Heart right ventricle (tissue), 16 donors: ENCODE measurements at regions not wholly inside any gene's neighbourhood (a gene's known extent, or its start where the extent isn't known, plus 50 kb on each side); places are given as distances from the start of the nearest gene placed in this dataset.

Experiments
- ATAC-seq, 8 donors: fragments of 200-7000 bp; cut with Tn5 transposase; one replicate each; pipeline ENCODE4 v1.9.1; 2020; ENCODE audit warnings: mild to moderate bottlenecking in 8 of 8, moderate library complexity in 8 of 8, moderate number of reproducible peaks in 1 of 8
- DNase-seq, 2 donors: peaks; one replicate each; pipeline ENCODE4 v3.0.0-alpha.2; 2020
- H3K27ac ChIP-seq, 10 donors: fragments of 200-600 bp; sonication (generic) in 2 of 10; one replicate each; pipeline versions ENCODE4 v1.5.0 to v1.8.0; 2020 to 2022; ENCODE audit warnings: mild to moderate bottlenecking in 3 of 10
- H3K27me3 ChIP-seq, 7 donors: fragments of 200-600 bp; one replicate each; pipeline ENCODE4 v1.8.0; 2021 to 2022; ENCODE audit warnings: mild to moderate bottlenecking in 2 of 7
- H3K36me3 ChIP-seq, 9 donors: fragments of 200-600 bp; sonication (generic) in 1 of 9; one replicate each; pipeline versions ENCODE4 v1.5.0 to v1.8.0; 2020 to 2022; ENCODE audit warnings: mild to moderate bottlenecking in 2 of 9
- H3K4me1 ChIP-seq, 9 donors: fragments of 200-600 bp; sonication (generic) in 1 of 9; one replicate each; pipeline versions ENCODE4 v1.5.0 to v1.8.0; 2020 to 2022; ENCODE audit warnings: mild to moderate bottlenecking in 4 of 9
- H3K4me3 ChIP-seq, 10 donors: fragments of 200-600 bp; sonication (generic) in 2 of 10; one replicate each; pipeline versions ENCODE4 v1.5.0 to v1.8.0; 2020 to 2022; ENCODE audit warnings: mild to moderate bottlenecking in 7 of 10, moderate library complexity in 2 of 10
- H3K9me3 ChIP-seq, 11 donors: fragments of 200-600 bp in 10 of 11; sonication (generic) in 2 of 11; one replicate each; pipeline versions ENCODE4 v1.5.0 to v1.8.0; 2013 to 2022; ENCODE audit warnings: mild to moderate bottlenecking in 2 of 11, control low read depth in 1 of 11, moderate library complexity in 1 of 11
- WGBS, 2 donors: extraction: QIAGEN DNeasy Blood & Tissue Kit; methylation state at CpG; one replicate each; pipeline ENCODE4 v1.1.7; 2013; ENCODE audit warnings: inconsistent platforms in 1 of 2; 5-methylcytosine and 5-hydroxymethylcytosine counted together
- intact Hi-C, 10 donors: fragments of 100-400 bp; cut with DNase I; formaldehyde crosslinking; loops; one replicate each; pipeline versions ENCODE4 v1.11.1 to v1.14.2; 2022
- TF ChIP-seq, protein P1 (sequence below), 9 donors: fragments of 200-600 bp; sonication (generic) in 2 of 9; IDR thresholded peaks; one replicate each; pipeline versions ENCODE4 v1.5.0 to v1.8.0; 2021 to 2022; ENCODE audit warnings: antibody characterized with exemption in 9 of 9, mild to moderate bottlenecking in 5 of 9, moderate library complexity in 1 of 9
- donor health status: Arrhythmogenic right ventricular cardiomyopathy.
- donor health status: ischemic (EF 13 %, LVEDD 7.1; RV severe dilation, severe dysfunction).
- donor health status: healthy with polysubstance abuse.
- donor health status: DM: no; HTN: yes; CAD: no.
- donor health status: DM: no; HTN: no; CAD: no.
- donor health status: ischemic (EF 25% LVEDD 6.9; RV normal size, moderate dysfunction).
- donor health status: ischemic (EF 25% LVEDD 5.7; RV mildly dilated, moderate dysfunction).
- donor health status: healthy.
- donor health status: DM: yes; HTN: yes; CAD: no.
- donor health status: Ischemic cardiomyopathy.
- donor health status: ischemic (EF 35%, LVEDD 5.7; RV mildly dilated, moderate dysfunction).
- donor health status: nonischemic (EF 11% LVEDD 7.7; RV severe dilation, severe dysfunction).
- donor health status: DM: yes; HTN: yes; CAD: no.
- donor health status: PGD.
- donor health status: ischemic (EF 29% LVEDD 5.4; RV normal size, mild dysfunction).
- donor health status: nonischemic (EF 23%, LVEDD 6.1; RV moderate dilation, normal function).

DNA sequence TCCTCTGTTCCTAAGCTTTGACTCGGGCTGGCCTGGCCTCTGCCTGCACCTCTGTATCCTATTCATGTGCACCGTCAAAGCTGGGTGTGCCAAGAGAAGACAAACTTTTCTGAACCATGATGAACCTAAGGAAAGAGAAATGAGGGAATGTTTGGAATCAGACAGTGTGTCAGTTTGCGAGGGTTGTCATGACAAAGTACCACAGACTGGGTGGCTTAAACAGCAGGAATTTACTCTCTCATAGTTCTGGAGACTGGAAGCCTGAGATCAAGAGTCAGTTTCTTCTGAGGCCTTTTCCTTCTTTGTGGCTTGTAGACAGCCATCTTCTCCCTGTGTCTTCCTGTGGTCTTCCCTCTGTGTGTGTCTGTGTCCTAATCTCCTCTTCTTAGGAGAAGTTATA is 129.0 kb downstream of the KATNIP start:
- Histone ChIP-seq H3K36me3 (peaks cover 0 to 72% (median 22%) of the 10 kb centered on the region in 9 donors), H3K9me3 (peaks cover 0 to 9% (median 0%) of the 10 kb centered on the region in 11 donors), H3K27me3 (no peaks in the 10 kb centered on the region), H3K4me1 (no peaks in the 10 kb centered on the region), H3K4me3 (no peak overlapping the region), H3K27ac (no peak overlapping the region)
- no peak for DNase-seq
- WGBS, 2 donors: 95% methylated on average over 3 of the region's 3 CpGs
- no peak for ATAC-seq
- TF ChIP-seq, protein P1, sequence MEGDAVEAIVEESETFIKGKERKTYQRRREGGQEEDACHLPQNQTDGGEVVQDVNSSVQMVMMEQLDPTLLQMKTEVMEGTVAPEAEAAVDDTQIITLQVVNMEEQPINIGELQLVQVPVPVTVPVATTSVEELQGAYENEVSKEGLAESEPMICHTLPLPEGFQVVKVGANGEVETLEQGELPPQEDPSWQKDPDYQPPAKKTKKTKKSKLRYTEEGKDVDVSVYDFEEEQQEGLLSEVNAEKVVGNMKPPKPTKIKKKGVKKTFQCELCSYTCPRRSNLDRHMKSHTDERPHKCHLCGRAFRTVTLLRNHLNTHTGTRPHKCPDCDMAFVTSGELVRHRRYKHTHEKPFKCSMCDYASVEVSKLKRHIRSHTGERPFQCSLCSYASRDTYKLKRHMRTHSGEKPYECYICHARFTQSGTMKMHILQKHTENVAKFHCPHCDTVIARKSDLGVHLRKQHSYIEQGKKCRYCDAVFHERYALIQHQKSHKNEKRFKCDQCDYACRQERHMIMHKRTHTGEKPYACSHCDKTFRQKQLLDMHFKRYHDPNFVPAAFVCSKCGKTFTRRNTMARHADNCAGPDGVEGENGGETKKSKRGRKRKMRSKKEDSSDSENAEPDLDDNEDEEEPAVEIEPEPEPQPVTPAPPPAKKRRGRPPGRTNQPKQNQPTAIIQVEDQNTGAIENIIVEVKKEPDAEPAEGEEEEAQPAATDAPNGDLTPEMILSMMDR (IDR thresholded peaks at IDR 0.05): no peak
- intact Hi-C loops: no loop called here

DNA sequence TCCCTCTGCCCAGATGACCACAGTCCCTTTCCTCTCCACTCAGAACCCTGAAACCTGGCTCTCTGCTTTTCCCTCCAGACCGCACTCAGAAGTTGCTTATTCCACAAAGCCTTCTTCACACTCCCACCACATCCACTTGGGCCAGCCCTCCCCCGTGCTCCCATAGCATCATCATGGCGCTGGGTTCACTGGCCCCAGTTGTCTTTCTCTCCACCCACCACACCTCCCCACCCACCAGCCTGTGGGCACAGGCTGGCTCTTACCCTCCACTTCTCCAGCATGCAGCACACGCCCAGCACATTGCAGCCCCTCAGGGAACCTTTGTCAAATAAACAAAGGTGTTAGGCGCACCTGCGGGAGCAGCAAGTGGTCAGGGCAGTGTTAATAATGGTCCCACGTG is 130.0 kb downstream of the KATNIP start:
- Histone ChIP-seq H3K36me3 (peaks cover 0 to 75% (median 22%) of the 10 kb centered on the region in 9 donors), H3K27ac (no peak overlapping the region), H3K27me3 (no peaks in the 10 kb centered on the region), H3K9me3 (peaks cover 0 to 6% (median 0%) of the 10 kb centered on the region in 11 donors), H3K4me1 (no peaks in the 10 kb centered on the region), H3K4me3 (no peak overlapping the region)
- DNase-seq (no peak), ATAC-seq (no peak)
- intact Hi-C loops: loop anchor here in 1 of 10 donors (10.0 kb wide), 1 partner anchor 395 kb away; no protein-coding TSS in a partner anchor
- WGBS, 2 donors: 87 to 90% methylated on average over 7 of the region's 7 CpGs
- TF ChIP-seq, protein P1 (IDR thresholded peaks at IDR 0.05): no peak

DNA sequence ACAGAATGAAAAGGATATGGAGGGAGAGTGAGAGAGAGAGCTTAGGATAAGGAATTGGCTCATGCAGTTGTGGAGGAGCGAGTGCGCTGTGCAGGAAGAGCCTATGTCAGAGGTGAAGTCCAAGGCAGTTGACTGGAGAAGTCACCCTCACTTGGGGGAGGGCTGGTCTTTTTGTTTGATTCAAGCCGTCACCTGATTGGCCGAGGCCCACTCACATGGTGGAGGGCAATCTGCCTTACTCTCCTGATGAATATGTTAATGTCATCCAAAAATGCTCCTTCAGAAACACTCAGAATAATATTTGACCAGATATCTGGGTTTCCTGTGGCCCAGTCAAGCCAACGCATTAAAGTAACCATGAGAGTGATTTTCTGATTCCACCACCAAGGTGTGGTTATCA is 131.7 kb downstream of the KATNIP start:
- H3K36me3 ChIP-seq: peaks cover 0 to 76% (median 22%) of the 10 kb centered on the region in 9 donors
- TF ChIP-seq, protein P1 (IDR thresholded peaks at IDR 0.05): no peak
- intact Hi-C loops: loop anchor here in 1 of 10 donors (10.0 kb wide), 1 partner anchor 393 kb away; no protein-coding TSS in a partner anchor

DNA sequence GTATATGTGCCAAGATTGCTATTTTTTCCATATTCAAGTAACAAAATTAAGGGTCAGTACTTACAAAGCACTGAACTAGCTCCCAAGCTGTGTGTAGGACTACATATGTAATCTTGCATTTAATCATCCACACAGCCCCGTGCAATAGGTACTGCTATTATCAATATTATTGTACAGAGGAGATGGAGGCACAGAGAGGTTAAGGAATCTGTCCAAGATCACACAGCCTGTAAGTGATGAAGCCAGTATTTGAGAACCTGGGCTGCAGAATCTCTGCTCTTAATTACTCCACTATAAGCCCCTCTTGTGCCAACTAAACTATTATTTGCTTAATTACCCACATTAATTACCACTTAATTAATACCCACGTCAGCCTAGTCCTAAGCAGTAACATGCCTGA is 134.1 kb downstream of the KATNIP start:
- Histone ChIP-seq H3K27me3 (no peaks in the 10 kb centered on the region), H3K36me3 (peaks cover 0 to 53% (median 13%) of the 10 kb centered on the region in 9 donors), H3K4me3 (no peak overlapping the region), H3K9me3 (no peaks in the 10 kb centered on the region), H3K27ac (no peak overlapping the region), H3K4me1 (peaks cover 0 to 11% (median 3%) of the 10 kb centered on the region in 9 donors)
- intact Hi-C loops: loop anchor here in 1 of 10 donors (10.0 kb wide), 1 partner anchor 391 kb away; no protein-coding TSS in a partner anchor
- TF ChIP-seq, protein P1 (IDR thresholded peaks at IDR 0.05): no peak
- DNase-seq: no peak
- no peak for ATAC-seq
- 91 to 92% methylated on average over 2 of the region's 2 CpGs for WGBS, 2 donors

More for the DNA sequence above, 131.7 kb downstream of the KATNIP start:
- Histone ChIP-seq H3K27me3 (no peaks in the 10 kb centered on the region), H3K4me1 (peaks cover 0 to under 1% (median 0%) of the 10 kb centered on the region in 9 donors), H3K27ac (no peak overlapping the region), H3K9me3 (no peaks in the 10 kb centered on the region), H3K4me3 (no peak overlapping the region)
- DNase-seq (no peak), ATAC-seq (no peak)
- WGBS, 2 donors: 96 to 99% methylated on average over 5 of the region's 5 CpGs
